Suprapubic skin (tissue), 4 donors: ENCODE measurements at regions not wholly inside any gene's neighbourhood (a gene's known extent, or its start where the extent isn't known, plus 50 kb on each side); places are given as distances from the start of the nearest gene placed in this dataset.

Source experiments
- DNase-seq, 2 donors: peaks; one replicate each; pipeline ENCODE4 v3.0.0-alpha.2; 2019; ENCODE audit warnings: low spot score in 2 of 2
- H3K27ac ChIP-seq: fragments of 200-600 bp; sonication (generic); one replicate; pipeline ENCODE4 v1.5.1; 2019
- H3K27me3 ChIP-seq: fragments of 200-600 bp; sonication (generic); one replicate; pipeline ENCODE4 v1.5.1; 2019
- H3K36me3 ChIP-seq: fragments of 200-600 bp; sonication (generic); one replicate; pipeline ENCODE4 v1.5.1; 2019
- H3K4me1 ChIP-seq: fragments of 200-600 bp; sonication (generic); one replicate; pipeline ENCODE4 v1.5.1; 2019
- H3K4me3 ChIP-seq: fragments of 200-600 bp; sonication (generic); one replicate; pipeline ENCODE4 v1.5.1; 2019; ENCODE audit warnings: mild to moderate bottlenecking
- H3K9me3 ChIP-seq: fragments of 200-600 bp; sonication (generic); one replicate; pipeline ENCODE4 v1.5.1; 2019
- CTCF ChIP-seq, 2 donors: fragments of 200-600 bp in 1 of 2; fragments of 450-650 bp in 1 of 2; sonication (generic) in 1 of 2; IDR thresholded peaks; one replicate each; pipeline ENCODE4 v1.5.1; 2016 to 2019; ENCODE audit warnings: antibody characterized with exemption in 2 of 2, mild to moderate bottlenecking in 1 of 2, moderate library complexity in 1 of 2
- EP300 ChIP-seq: sonication (generic); formaldehyde crosslinking; IDR thresholded peaks from one replicate; pipeline ENCODE4 v1.6.1; 2017; ENCODE audit warnings: antibody characterized with exemption
- POLR2A ChIP-seq, 2 donors: fragments of 450-650 bp; IDR thresholded peaks; one replicate each; pipeline ENCODE4 v1.6.1; 2017; ENCODE audit warnings: antibody characterized with exemption in 2 of 2, mild to moderate bottlenecking in 2 of 2, moderate library complexity in 2 of 2
- POLR2AphosphoS5 ChIP-seq, 3 donors: sonication (generic); formaldehyde crosslinking; IDR thresholded peaks; one replicate each; pipeline ENCODE4 v1.6.1; 2017; ENCODE audit warnings: antibody characterized with exemption in 3 of 3
- WGBS: methylation state at CpG from one replicate; pipeline ENCODE4 v1.1.5; 2018; 5-methylcytosine and 5-hydroxymethylcytosine counted together

DNA sequence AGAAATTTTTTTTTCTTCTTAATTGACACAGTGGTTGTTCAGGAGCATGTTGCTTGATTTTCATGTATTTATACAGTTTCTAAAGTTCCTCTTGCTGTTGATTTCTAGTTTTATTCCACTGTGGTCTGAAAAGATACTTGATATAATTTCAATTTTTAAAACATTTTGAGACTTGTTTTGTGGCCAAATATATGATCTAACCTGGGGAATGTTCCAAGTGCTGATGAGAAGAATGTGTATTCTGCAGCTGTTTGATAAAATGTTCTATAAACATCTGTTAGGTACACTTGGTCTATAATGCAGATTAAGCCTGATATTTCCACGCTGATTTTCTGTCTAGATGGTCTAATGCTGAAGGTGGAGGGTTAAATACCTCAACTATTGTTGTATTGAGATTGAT, 151.4 kb upstream of the IFNG-AS1 start:
- WGBS = 83% methylated on average over 1 of the region's 1 CpG
- H3K4me3 ChIP-seq = no peak overlapping the region

DNA sequence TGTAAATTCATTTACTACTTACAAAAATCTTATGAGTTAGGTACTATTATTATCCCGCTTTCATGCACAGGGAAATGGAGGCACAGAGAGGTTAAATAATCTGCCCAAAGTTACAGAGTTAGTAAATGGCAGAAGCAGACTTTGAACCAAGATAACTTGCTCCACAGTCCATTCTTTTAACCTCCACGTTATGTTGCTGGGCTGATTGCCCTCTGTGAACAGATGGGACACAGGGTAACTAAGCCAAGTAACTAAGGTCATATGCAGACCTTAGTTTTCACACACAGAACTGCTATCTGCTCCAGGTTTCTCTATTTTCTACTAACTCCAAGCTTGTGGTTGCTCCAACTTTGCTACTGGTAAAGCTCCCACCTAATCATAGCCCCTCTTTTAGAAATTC, 147.1 kb upstream of the IFNG-AS1 start:
- WGBS = 73% methylated on average over 2 of the region's 2 CpGs
- Histone ChIP-seq H3K36me3 (no peaks in the 10 kb centered on the region), H3K27me3 (no peaks in the 10 kb centered on the region), H3K4me3 (no peak overlapping the region), H3K9me3 (no peaks in the 10 kb centered on the region), H3K27ac (no peak overlapping the region), H3K4me1 (no peaks in the 10 kb centered on the region)
- TF ChIP-seq POLR2A (IDR thresholded peaks at IDR 0.05) = no peak
- no peak for TF ChIP-seq POLR2AphosphoS5 (IDR thresholded peaks at IDR 0.05)
- no peak for TF ChIP-seq EP300
- TF ChIP-seq CTCF (IDR thresholded peaks at IDR 0.05) = no peak
- no peak for DNase-seq

More for the DNA sequence above, 151.4 kb upstream of the IFNG-AS1 start:
- no peak for TF ChIP-seq POLR2A (IDR thresholded peaks at IDR 0.05)
- no peaks in the 10 kb centered on the region for H3K9me3 ChIP-seq
- H3K27ac ChIP-seq = no peak overlapping the region
- DNase-seq = no peak
- no peaks in the 10 kb centered on the region for H3K36me3 ChIP-seq
- H3K4me1 ChIP-seq = no peaks in the 10 kb centered on the region
- no peaks in the 10 kb centered on the region for H3K27me3 ChIP-seq

DNA sequence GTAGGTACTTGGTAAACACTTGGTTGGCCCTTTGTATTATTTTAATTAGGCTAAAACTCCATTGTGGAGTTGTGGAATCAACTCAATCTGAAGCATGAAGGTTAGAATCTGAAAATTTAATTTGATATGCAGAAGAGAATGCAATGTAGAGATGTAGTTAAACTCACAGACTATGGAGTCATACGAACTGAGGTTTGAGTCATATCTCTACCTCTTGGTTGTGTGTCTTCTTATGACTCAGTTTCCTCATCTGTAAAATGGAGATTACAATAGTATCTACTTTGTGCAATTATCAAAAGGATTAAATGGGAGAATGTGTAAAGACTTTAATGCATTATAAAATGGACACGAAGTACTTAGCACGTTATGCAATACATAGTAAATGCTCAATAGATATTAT, 146.0 kb upstream of the IFNG-AS1 start:
- 70% methylated on average over 3 of the region's 3 CpGs for WGBS
- no peaks in the 10 kb centered on the region for H3K4me1 ChIP-seq
- no peaks in the 10 kb centered on the region for H3K9me3 ChIP-seq
- DNase-seq = no peak
- TF ChIP-seq POLR2AphosphoS5 (IDR thresholded peaks at IDR 0.05) (no peak), POLR2A (IDR thresholded peaks at IDR 0.05) (no peak), CTCF (IDR thresholded peaks at IDR 0.05) (no peak), EP300 (no peak)
- H3K36me3 ChIP-seq = no peaks in the 10 kb centered on the region
- H3K27me3 ChIP-seq = no peaks in the 10 kb centered on the region
- H3K27ac ChIP-seq = no peak overlapping the region
- H3K4me3 ChIP-seq = no peak overlapping the region

DNA sequence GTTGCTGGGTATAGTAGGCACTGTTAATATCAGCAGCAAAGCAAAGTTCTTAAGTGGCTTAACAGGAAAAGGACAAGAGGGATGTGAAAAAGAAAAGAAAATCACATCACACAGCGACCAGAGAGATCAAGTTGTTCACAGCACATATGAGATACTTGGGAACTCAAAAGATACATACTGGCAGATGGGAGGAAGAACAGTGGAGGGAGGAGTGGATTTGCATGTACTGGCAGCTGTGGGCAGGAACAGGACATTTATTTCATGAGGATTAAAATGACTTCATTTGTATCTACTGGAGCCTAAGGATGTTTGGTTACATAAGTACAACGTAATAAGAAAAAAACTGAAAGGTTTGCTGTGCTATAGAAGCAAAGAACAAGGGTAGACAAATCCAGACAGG, 136.5 kb upstream of the IFNG-AS1 start:
- Histone ChIP-seq H3K36me3 (no peaks in the 10 kb centered on the region), H3K27me3 (no peaks in the 10 kb centered on the region), H3K4me1 (peaks cover 3% of the 10 kb centered on the region), H3K27ac (no peak overlapping the region), H3K4me3 (no peak overlapping the region), H3K9me3 (no peaks in the 10 kb centered on the region)
- TF ChIP-seq POLR2AphosphoS5 (IDR thresholded peaks at IDR 0.05) = no peak
- no peak for TF ChIP-seq CTCF (IDR thresholded peaks at IDR 0.05)
- TF ChIP-seq POLR2A (IDR thresholded peaks at IDR 0.05) = no peak
- TF ChIP-seq EP300 = no peak
- no peak for DNase-seq
- 53% methylated on average over 2 of the region's 2 CpGs for WGBS

DNA sequence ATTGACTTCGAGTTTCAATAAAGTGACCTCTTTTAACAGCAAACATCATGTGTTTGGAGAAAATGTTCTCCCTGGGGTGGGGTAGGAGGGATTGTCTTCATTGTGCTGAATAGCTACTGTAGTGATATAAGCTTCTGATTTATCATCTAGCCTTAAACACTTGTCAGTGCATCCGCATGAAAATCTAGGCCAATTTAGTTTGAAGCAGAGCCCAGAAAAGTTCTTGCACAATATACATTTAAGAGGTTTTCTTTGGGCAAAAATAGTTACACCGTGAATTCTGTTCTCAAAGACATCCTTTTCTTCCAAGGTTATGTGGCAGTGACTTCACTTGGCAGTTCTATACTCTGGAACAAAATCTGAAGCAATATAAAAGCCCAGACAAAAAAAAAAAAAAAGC, 136.0 kb upstream of the IFNG-AS1 start:
- DNase-seq = no peak
- Histone ChIP-seq H3K27me3 (no peaks in the 10 kb centered on the region), H3K27ac (no peak overlapping the region), H3K4me3 (no peak overlapping the region), H3K4me1 (peaks cover 3% of the 10 kb centered on the region), H3K9me3 (no peaks in the 10 kb centered on the region), H3K36me3 (no peaks in the 10 kb centered on the region)
- no peak for TF ChIP-seq EP300
- 22% methylated on average over 3 of the region's 3 CpGs for WGBS

DNA sequence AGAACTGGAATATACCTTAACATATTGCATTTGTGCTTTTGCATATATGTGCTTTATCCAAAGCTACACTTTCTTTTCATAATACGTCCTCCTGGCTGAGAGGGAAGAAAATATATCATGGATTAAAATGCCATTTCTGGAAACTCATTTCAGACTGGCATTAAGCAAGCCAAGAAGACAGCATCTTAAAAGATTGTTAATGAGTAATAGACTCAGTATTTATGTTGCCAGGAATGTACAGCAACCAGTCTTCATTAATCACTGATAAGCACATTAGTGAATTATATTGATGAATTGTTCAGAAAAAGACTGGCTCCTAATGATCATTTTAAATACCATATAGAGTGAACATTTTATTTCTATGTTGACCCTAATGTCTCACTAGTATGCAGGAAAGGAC, 134.9 kb upstream of the IFNG-AS1 start:
- Histone ChIP-seq H3K27ac (no peak overlapping the region), H3K9me3 (no peaks in the 10 kb centered on the region), H3K4me3 (no peak overlapping the region), H3K4me1 (peaks cover 3% of the 10 kb centered on the region), H3K27me3 (no peaks in the 10 kb centered on the region), H3K36me3 (no peaks in the 10 kb centered on the region)
- TF ChIP-seq EP300 (no peak), CTCF (IDR thresholded peaks at IDR 0.05) (no peak), POLR2AphosphoS5 (IDR thresholded peaks at IDR 0.05) (no peak), POLR2A (IDR thresholded peaks at IDR 0.05) (no peak)
- WGBS = 71% methylated on average over 1 of the region's 1 CpG
- DNase-seq = no peak
